Right hindlimb (tissue), 1 donor: ENCODE measurements at regions not wholly inside any gene's neighbourhood (a gene's known extent, or its start where the extent isn't known, plus 50 kb on each side); places are given as distances from the start of the nearest gene placed in this dataset.

Experiments used
- DNase-seq: peaks from one replicate; pipeline ENCODE4 v3.0.0-alpha.2; 2018

DNA sequence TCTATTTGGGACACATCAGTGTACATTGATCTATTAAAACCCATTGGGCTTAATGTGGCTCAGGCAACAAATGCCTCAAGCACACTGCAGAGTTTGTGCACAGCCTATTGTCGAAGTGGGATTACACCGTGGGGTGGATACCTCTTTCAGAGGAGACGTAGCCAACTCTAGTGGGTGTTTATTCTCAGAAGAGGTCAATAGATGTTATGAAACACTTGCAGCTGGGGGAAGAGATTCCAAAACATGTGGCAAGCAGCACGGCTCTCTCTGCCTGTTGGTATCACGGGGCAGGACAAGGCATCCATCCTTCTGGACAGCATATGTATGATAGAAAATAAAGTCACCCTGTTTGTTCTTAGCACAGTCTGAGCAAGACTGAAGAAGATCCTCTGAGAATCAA lies 121.4 kb upstream of the COPS8 start:
- DNase-seq: peak; percentile 7

DNA sequence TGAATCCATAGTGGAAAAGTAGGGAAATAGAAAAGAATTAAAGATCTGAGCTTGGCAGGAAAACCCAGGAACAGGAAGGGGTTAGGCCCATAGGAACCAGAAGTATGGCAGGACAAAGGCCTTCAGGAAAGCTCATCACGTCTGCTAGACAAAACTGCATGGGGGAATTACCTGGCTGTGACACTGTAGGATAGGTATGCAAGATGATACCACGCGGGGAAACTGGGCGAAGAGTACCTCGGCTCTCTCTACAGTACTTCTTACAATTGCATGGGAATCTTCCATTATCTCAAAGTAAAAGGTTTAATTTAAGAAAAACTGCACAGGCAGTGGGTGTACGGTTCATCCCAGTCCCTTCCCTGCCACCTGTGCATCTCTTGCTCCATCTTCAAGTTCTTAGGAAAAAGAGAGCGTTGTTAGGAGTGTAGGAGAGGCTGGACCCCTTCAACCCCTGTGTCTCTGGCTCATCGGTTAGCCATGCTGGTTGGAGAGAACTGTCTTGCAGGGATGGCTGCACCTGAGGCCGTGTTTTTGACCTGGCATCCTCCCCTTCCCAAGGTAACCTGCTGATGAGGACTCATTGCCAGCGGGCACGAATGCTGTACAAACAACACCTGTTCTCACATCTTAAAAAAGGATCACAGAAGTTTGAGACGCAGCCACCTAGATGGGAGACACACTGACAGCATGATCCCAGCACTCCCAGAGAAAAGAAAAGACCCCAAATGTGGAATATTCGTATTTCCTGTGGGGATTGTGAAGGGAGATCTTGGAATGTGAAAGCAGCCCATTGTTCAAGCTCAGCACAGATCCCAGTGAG lies 120.5 kb upstream of the COPS8 start:
- peak; percentile 8 for DNase-seq

DNA sequence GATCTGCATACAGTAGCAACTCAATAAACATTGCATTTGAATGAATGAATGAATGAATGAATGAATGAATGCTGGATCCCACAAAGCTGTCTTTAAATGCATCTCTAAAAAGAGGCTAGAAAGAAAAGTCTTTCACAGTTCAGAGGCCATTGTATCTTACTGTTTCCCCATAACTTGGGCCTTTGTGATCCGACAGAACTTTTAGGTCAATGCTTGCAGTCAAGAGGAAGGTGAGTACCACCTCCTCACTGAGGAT lies 119.9 kb upstream of the COPS8 start:
- no peak for DNase-seq

DNA sequence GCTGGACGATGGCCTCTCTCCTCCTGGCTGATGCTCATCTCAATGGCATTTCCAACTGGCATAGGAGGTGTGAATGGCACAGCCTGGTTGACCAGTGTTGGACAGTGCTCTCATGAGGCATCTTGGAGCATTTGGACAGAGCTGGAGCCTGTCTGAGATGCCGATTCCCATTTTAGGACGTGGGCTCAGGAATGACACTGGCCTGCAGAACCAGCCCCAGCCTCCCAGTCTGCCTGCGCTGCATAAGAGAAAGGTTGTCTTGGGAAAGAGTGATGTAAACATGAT lies 118.2 kb upstream of the COPS8 start:
- no peak for DNase-seq

DNA sequence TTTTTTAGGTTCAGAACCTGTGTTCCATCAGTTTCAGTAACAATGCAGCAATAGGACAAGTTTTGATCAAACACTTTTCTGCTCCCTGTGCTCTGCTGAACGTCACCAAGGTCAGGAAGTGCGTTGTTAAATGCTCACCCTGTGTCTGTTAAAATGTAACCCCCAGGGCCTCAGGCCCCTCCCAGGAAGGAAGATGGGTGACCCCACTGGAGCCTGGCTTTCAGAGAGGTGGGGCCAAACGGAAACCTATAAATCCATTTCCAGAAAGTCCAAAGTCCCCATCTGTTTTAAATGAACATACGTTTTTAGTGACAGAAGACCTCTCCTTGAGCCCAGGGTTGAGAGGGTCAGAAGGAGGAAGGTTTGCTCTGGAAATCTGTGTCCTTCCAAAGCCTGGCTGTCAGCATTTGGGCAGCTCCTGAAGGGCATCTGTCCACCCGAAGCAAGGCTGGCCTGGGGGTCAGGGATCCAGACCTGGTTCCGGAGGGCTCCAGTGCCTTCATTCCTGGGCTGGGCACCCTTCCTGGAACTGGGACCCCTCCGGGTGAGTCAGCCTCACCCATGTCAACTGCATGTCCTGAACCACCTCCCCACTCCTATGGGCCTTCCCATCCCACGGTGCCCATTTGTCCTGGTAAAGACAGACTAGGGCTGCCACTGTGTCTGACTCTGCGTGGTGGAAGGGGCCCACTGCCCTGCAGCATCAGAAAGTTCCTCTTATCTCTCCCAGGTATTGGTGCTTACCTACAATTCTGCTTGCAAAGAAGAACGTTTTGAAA lies 117.4 kb upstream of the COPS8 start:
- peak; percentile 18 for DNase-seq

DNA sequence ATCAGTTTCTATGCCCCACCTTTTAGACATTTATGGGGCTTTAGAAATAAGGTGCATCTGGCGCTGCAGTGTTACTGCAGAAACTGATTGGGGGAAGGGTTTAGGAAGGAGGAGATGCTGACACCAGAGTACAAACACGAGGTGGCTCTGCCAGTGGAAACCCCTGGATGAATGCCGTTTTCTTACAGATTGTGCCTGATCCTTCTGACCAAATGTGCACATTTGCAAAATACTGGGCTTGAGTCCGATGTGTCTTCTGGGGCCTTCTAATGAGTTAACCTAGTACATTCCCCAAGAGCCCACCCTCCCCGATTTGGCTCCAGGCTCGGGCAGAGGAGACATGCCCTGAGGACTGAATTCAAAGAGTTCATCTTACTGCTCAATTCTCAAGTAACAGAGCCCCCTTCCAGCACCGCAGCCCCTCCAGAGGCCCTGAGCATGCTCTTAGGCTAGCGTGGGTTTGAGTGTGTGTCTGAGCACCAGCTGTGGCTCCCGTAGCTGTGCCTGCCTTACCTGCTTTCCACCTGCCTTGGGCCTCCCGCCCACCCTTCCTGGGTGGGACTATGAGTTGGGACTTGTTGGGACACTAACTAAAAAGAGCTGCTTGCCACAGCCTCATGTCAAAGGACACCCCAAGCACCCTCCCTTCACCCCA lies 116.7 kb upstream of the COPS8 start:
- peak; percentile 11 for DNase-seq

DNA sequence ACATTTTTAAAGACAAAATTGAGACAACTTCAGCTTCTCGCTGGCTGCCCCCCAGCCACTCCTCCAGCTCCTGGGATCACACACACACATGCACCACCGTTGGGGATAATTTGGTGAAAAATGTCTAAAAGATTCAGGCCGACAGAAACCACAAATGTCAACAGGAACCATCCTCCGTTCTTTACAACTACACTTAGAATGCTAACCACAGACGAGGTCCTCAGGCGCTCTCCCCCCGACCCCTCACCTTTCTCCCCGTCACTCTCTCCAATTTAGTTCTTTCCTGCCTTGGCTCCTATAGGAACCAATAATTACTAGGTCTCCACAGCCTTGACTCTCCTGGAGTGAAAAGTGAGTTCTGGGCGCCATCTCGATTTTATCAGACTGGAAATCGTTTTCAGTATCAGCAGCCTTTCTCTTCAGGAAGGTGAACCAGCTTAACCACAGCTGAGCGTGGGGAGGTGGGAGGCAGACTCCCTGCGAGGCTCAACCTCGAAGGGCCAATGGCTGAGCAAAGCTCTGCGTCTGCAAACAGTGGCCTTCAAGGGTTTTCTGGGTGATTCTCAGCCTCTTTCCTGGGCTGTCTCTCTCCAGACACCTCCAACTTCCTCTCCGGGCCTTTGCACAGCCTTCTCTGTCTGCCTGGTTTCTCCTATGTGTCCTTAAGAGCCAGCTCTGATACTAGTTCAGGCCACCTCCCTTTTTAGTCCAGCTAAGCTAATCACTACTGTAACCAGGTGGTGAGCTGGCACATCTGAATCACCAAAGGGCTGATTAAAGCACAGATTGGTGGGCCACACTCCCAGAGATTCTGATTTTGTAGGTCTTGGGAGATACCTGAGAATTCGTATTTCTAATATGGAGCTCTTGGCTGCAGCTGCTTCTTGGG lies 115.7 kb upstream of the COPS8 start:
- peak; percentile 6 for DNase-seq

DNA sequence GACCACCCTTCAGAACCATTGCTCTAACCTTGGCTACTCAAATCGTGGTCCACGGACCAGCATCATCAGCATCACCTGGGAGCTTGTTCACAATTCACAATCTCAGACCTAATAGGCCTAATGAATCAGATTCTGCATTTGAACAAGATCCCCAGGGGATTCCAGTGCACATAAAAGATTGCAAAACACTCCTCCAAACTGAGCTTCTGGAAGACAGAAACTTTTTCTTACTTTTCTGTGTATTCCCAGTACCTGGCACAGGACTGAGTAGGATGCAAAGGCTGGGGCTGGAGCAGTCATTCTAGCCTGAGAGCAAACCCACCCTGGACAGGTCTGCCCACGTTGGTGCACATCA lies 115.1 kb upstream of the COPS8 start:
- DNase-seq: peak; percentile 11

DNA sequence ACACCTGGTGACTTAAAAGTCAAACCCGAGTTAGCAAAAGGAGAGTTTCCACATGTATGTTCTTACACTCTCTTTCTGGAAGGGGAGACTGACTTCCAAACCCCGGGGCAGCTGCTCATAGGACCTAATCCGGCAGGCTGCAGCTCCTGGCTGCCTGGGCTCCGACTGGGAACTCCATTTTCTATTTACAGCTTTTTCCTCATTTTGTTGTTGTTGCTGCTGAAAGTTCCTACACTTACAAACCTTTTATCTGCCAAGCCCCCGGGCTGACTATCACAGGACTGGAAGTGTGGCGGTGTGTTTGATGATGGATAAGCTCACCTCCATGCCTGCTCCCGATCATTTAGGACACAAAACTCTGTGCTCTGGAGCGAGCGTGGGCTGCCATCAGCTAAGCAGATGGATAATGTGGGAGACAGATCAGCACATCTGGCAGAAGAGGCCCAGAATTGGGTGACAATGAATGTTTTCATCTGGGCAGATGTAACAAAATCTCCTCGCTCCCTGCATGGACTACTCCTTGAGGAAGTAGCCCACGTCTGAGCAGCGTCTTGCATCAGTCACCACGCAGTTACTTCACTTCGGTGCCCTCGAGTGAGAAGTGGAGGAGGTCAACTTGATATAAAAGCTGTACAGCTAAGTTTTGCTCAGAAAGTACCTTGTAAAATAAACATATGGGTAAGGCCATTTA lies 114.4 kb upstream of the COPS8 start:
- DNase-seq: peak; percentile 40

DNA sequence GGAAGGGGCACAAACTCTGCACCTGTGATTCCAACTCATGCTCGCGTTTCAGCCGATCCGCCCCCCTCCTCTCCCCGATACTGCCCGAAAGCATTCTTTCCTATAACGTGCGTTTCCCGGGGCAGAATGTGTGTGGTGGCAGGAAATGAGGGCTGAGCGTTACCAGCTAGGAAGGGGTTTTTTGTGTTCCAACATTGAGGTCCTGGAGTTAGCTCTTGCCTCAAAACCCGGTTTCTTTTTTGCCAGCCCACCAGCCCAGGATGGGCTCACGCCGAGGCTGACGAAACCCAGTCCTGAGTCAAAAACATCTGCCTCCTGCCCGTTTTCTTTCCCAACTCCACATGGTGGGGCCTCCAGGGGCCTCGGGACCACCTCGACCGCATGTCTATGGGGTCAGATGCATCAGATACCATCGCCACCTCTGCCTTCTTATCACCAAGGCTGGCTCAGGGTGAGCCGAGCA lies 113.7 kb upstream of the COPS8 start:
- no peak for DNase-seq

DNA sequence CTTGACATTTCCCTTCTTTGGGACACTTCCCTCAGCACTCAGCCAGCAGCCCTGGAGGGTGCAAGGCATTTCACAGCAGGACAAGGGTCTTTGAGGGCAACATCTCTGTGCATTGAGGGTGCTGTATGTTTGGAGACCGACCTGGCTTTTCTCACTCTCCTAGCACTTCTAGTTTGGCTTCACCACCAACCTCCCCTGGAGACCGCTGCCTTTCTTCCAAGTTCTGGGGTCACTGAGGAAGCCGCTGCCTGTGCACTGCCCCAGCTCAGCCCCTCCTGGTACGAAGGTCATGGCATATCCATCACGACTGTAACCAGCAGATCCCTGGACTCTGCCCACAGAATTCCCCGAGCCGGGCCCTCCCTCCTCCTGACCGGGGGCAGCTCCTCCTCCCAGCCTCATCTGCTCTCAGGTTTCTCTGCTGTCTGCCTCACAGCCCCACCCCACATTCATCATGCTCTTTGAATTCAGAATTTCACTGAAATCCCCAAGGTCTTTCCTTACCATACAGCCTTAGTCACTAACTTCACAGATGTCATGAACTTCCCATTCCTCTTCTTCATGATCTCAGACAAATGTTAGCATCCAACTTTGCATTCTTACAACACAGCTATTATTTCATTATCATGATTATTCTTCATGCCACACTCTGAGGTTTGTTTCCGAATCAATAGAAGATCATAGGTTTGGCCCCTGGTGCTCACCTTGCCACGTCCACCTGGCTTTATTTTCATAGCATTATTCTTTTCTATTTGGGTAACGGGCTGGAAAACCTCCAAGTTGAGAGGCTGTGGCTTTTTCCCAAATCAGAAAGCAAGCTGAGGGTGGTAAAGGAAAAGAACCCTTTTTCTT lies 113.0 kb upstream of the COPS8 start:
- DNase-seq: peak; percentile 68

DNA sequence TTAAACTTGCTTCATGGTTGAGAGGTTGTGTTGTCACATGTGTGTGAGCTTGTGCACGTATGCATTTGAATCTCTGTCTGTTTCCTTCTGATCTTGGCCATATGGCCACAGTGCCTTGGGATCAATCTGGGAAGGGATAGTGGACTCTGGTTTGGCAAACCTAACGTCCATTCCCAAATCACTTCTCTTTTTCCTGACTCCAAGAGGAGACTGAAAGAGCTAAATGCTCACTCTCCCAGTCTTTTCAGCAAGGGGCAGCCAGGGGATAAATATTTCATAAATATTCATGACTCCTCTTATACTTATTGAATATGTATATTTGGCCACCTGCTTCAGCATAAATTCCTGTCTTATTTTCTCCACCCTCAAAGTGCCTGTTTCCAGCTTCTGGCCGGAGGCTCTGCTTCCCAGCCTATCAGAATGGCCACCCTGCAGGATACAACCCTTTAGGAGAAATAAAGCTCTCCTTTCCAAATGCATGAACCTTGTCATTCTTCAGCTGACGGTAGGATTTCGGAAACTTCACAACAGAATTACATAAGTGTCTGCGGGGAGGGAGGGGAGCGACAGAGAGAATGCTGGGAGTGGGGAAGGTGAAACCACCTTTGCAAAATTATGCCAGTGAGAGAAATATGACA lies 112.2 kb upstream of the COPS8 start:
- peak; percentile 66 for DNase-seq

DNA sequence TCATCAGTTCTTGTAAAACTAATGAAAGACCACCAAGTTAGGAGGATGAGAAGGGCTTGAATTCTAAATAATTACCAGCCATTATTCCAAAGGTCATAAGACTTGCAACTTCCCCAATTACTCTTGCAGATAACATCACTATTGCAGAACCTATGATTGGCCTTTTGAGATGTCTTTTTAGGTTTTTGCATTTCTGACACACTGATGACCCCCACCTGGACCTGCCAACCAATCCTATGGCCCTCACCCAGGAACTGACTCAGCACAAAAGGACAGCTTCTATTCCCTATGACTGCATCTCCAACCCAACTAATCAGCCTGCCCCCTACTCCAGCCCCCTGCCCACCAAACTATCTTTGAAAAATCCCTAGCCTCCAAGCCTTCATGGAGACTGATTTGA lies 111.5 kb upstream of the COPS8 start:
- no peak for DNase-seq

DNA sequence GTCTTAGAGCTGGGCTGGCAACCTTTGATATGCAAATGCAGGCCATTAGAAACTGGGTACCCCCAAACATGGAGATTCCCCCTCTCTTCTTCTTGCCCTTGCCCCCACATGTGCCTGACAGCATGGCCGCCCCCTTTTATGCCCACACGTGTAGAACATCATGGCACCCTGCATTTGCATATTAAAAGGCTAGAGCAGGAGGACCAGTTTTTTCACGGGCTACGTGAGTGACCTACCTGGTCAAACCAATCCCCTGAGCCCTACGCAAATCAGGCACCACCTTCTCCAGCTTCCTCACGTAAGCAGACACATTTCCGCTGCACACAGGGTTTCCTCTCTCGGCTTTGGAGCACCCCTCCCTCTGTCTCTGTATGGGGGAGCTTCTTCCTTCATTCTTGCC lies 110.9 kb upstream of the COPS8 start:
- no peak for DNase-seq

DNA sequence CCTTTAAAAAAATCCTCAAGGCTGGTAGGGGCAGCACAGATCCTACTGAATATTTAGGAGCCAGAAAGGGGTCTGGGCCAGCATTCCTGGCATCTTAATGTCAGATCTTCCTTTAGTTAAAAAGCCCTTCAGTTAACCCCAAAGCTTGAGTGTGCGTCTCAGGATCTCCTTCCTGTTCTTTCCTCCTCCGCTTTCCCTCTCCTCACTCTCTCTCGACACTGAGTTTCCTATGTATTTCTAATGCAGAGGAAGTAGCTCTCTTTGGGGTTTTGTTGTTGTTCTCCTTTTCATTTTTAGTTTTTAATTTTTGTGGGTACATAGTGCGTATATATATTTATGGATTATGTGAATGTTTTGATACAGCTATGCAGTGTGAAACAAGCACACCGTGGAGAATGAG lies 109.9 kb upstream of the COPS8 start:
- DNase-seq: no peak

DNA sequence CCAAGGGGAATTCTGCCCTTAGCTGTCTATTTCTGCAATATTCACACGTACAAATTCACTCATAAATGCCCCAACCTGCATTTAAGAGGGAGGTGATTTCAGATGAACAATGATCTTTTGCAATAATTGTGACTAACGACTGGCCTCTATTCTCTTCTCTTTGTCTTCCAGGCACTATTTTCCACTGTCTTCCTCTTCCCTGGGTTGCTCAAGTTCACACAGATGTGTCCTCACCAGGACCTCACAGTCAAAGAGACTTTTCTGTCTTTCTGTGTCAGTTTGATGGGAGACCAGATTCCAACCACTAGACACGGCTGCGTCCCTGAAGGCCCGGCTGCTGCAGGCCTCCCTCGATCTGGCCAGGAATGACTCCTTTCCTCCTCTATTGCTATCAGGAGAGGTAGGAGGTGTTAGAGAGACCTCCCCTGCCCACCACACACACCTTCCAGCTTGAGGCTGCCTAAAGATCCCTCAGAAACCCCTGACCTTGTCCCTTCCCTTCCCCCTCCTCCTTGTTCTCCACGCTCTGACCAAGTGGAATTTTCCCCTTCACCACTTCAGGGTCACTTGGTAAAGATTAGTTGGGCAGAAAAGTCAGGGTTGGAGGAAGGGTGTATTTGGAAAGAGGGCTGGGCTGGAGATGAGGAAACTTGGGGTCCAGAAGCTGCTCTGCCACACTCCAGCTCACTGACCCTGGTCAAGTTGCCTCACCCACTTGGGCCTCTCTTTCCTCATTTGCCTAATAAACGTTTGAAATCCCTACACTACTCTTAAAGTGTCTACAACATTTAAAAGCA lies 109.2 kb upstream of the COPS8 start:
- no peak for DNase-seq

DNA sequence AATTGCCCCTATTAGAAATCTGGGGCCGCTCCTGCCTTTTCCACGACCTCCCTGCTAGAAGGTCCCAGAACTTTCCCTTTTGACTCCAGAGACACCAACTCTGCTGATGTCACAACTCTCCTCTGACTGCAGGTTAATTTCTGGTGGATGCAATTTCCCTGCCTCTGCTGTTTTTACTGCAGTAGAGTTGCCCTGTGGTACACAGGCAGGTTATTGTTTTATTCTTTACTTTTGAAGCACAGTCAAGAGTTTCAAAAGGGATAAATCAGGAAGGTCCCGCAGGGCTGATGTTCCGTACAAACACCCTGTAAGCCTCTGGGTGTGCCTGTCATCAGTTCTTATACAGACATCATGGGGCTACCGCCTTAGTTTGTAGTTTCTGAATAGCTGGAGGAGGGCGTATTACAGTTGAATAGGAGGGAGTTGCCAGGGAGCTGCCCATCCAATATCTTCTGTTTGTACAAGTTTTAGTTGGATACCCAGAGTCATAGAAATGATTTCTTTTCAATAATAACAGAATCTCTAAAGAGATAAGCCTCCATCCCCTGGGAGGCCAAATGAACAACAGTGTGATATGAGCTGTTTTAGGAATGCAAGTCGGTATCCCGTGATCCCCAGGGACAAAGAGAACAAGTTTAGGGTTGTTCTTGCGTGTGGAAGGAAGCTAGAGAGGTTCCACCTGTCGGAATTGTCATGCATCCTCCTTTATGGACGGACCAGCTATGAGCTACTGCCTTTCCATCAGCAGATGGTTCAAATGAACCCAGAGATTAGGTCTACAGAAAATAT lies 108.4 kb upstream of the COPS8 start:
- DNase-seq: no peak

DNA sequence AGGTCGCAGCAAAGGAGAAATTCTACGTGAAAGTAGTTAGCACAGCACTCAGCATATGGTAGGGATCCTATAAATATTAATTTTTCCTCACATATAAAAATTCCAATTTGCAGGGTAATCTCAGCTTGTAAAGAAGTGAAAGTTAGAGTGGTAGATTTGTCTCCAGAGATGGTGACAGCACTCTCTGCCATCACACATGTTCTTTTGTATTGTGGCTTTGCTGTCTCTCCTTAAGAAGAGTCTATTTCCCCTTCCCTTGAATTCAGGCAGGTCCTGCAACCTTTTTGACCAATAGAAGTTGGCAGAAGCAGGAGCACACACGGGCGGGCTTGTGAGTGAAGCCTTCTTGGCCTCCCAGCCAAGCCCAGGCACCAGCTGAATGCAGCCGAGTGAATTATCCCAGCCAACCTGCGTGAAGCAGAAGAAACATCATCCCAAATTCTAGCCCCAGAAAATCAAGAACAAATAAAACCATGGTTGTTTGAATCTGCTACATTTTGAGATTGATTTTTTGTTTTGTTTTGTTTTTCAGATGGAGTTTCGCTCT lies 107.8 kb upstream of the COPS8 start:
- no peak for DNase-seq

DNA sequence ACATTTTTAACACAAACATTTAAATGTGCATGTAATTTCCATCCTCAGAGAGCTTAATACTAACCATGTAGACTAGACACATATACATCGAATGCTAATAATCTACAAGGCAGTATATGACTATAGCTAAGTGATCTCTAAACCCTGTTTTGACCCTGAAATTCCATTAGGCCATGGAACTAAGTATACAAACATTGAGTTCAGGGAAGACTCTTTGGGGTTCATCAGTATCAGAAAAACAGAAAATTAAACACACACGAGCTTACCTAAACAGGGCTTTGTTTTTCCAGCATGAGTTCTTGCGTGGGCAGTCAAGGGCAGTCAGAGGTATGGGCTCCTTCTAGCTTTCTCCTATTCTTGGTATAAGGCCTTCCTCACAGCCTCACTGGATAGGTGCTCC lies 106.0 kb upstream of the COPS8 start:
- DNase-seq: no peak
